ENCODE measurements at regions not wholly inside any gene's neighbourhood (a gene's known extent, or its start where the extent isn't known, plus 50 kb on each side); places are given as distances from the start of the nearest gene placed in this dataset.

- TF ChIP-seq CTCF (IDR thresholded peaks at IDR 0.05) = no peak
- TF ChIP-seq POLR2A (IDR thresholded peaks at IDR 0.05) = no peak
Observed at GRCh38 chr21:22650226-22650625, 1652.0 kb downstream of the NCAM2 start.

All from uterus (tissue), 2 donors.